ENCODE measurements at regions not wholly inside any gene's neighbourhood (a gene's known extent, or its start where the extent isn't known, plus 50 kb on each side); places are given as distances from the start of the nearest gene placed in this dataset.
"Not testable (repeated sequence)": the region's sequence is repeated elsewhere in the genome, so short reads cannot be mapped to it uniquely, and the experiment has no call there.

DNA sequence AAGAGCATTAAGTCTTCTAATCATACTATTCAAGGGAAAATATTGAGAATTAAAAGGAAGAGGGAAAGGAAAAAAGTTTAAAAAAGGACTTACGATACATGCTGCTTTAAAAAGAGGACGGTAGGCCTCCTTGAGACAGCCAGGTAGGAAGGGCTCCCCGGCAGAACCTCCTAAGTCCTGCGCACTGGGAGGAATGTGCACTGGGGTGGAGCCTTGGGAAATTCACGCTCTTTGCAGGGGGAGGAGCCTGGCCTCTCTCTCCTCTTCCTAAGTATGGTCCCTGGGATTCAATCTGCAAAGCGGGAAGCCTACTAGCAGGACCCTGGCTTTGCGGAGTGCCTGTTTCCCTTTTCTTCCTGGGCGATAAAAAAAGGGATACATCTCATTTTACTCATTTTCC lies 553.0 kb downstream of the RPS29 start:
- Histone ChIP-seq H3K36me3 (no peaks in the 10 kb centered on the region), H3K27me3 (replicated peaks; ENCODE audit: insufficient read depth) (no peaks in the 10 kb centered on the region), H3K4me1 (ENCODE audit: control insufficient read depth in 1 of 2, low read depth in 2 of 2) (no peaks in the 10 kb centered on the region), H3K4me3 (no peak overlapping the region), H3K27ac (no peak overlapping the region), H3K9me3 (no peaks in the 10 kb centered on the region)
- TF ChIP-seq, protein P1, sequence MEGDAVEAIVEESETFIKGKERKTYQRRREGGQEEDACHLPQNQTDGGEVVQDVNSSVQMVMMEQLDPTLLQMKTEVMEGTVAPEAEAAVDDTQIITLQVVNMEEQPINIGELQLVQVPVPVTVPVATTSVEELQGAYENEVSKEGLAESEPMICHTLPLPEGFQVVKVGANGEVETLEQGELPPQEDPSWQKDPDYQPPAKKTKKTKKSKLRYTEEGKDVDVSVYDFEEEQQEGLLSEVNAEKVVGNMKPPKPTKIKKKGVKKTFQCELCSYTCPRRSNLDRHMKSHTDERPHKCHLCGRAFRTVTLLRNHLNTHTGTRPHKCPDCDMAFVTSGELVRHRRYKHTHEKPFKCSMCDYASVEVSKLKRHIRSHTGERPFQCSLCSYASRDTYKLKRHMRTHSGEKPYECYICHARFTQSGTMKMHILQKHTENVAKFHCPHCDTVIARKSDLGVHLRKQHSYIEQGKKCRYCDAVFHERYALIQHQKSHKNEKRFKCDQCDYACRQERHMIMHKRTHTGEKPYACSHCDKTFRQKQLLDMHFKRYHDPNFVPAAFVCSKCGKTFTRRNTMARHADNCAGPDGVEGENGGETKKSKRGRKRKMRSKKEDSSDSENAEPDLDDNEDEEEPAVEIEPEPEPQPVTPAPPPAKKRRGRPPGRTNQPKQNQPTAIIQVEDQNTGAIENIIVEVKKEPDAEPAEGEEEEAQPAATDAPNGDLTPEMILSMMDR (IDR thresholded peaks at IDR 0.05), result no peak
- DNase-seq (ENCODE audit: low spot score) (no peak), ATAC-seq (ENCODE audit: insufficient number of reproducible peaks, low FRiP score, low read depth) (no peak)

DNA sequence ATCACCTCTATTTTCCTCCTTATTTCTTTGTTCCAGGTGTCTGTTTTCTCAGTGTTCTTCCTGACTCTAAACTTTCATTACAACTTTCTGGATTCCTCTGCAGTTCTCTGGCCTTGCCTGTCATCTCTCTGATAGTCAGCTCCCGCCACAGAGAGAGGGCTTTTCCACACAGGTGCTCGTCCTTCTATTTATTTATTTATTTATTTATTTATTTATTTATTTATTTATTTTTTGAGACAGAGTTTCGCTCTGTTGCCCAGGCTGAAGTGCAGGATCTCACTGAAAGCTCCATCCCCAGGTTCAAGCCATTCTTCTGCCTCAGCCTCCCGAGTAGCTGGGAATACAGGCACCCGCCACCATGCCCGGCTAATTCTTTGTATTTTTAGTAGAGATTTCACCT lies 554.5 kb downstream of the RPS29 start:
- H3K4me1 ChIP-seq (ENCODE audit: control insufficient read depth in 1 of 2, low read depth in 2 of 2); DNase-seq (ENCODE audit: low spot score); H3K4me3 ChIP-seq; H3K27ac ChIP-seq; H3K27me3 ChIP-seq (replicated peaks; ENCODE audit: insufficient read depth); H3K36me3 ChIP-seq; H3K9me3 ChIP-seq; ATAC-seq (ENCODE audit: insufficient number of reproducible peaks, low FRiP score, low read depth): not testable (repeated sequence)

DNA sequence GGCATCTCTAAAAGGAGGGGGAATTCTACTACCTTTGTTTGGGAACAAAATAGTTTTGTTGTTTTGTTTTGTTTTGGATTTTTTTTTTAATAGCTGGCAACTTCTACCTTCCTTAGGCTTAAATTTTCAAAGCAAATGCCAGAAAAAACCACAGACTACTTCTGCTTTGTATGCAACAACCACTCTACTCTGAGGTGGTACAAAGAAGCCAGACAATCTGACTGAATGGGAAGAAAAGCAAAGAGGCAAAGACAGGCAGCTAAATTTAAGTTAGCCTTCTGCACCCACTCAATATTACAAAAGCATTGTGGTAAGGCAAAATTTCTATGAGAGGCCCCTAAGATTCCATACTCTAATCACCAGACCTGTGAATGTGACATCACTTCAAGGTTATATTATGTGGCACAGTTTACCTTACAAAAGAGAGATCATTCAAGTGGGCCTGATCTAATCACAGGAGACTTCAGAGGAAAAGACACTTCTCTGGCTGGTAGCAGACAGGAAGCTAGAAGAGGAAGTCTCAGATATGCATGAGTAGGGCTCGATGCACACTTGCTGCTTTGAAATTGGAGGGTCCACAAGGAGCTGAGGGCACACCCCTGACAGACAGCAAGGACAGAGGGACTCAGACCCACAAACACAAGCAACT lies 566.6 kb downstream of the RPS29 start:
- no peaks in the 10 kb centered on the region for H3K27me3 ChIP-seq (replicated peaks; ENCODE audit: insufficient read depth)
- no peak overlapping the region for H3K4me3 ChIP-seq
- H3K9me3 ChIP-seq, result no peaks in the 10 kb centered on the region
- TF ChIP-seq, protein P1 (IDR thresholded peaks at IDR 0.05), result no peak
- no peaks in the 10 kb centered on the region for H3K36me3 ChIP-seq
- no peak for DNase-seq (ENCODE audit: low spot score)
- H3K4me1 ChIP-seq (ENCODE audit: control insufficient read depth in 1 of 2, low read depth in 2 of 2), result no peaks in the 10 kb centered on the region
- ATAC-seq (ENCODE audit: insufficient number of reproducible peaks, low FRiP score, low read depth), result no peak
- H3K27ac ChIP-seq, result no peak overlapping the region

DNA sequence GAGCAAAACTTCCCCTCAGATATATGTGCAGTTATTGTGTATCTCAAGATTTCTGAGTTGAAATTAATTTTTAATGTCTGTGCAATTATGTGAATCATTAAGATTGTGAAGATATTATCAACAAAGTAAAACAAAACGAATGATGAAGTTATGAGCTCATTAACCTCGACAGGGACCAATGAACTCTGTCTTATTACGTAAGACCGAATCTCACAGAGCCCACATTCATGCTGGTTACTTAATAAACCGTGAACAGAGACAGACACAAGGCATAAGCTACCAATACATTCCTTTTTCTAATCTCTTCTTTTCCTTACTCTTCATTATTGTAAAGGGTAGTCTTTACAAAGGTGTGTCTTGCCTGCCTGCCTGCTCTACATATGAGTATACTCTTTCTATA lies 568.7 kb downstream of the RPS29 start:
- Histone ChIP-seq H3K36me3 (no peaks in the 10 kb centered on the region), H3K4me3 (no peak overlapping the region), H3K27ac (no peak overlapping the region), H3K27me3 (replicated peaks; ENCODE audit: insufficient read depth) (no peaks in the 10 kb centered on the region), H3K4me1 (ENCODE audit: control insufficient read depth in 1 of 2, low read depth in 2 of 2) (no peaks in the 10 kb centered on the region), H3K9me3 (no peaks in the 10 kb centered on the region)
- no peak for ATAC-seq (ENCODE audit: insufficient number of reproducible peaks, low FRiP score, low read depth)
- TF ChIP-seq, protein P1 (IDR thresholded peaks at IDR 0.05), result no peak
- DNase-seq (ENCODE audit: low spot score), result no peak

DNA sequence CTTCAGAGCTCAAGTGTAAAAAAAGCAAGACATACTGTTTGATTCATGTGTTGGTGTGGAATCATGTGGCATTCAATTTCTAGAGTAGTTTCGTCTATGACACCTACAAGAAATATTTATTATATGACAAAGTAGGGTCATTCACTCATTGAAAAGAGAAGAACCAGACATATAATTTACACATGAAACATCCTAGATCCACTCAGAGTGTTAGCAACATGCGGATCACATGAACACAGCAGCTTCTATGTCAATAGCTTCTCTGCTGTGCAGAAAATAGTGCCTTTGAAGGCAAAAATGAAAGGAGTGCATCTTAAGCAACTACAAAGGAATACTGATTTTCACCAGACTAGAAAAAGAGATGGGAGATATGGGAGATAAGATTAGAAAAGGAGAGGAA lies 569.8 kb downstream of the RPS29 start:
- Histone ChIP-seq H3K27ac (no peak overlapping the region), H3K4me1 (ENCODE audit: control insufficient read depth in 1 of 2, low read depth in 2 of 2) (no peaks in the 10 kb centered on the region), H3K36me3 (no peaks in the 10 kb centered on the region), H3K4me3 (no peak overlapping the region), H3K27me3 (replicated peaks; ENCODE audit: insufficient read depth) (no peaks in the 10 kb centered on the region), H3K9me3 (no peaks in the 10 kb centered on the region)
- ATAC-seq (ENCODE audit: insufficient number of reproducible peaks, low FRiP score, low read depth) (no peak), DNase-seq (ENCODE audit: low spot score) (no peak)
- TF ChIP-seq, protein P1 (IDR thresholded peaks at IDR 0.05), result no peak

DNA sequence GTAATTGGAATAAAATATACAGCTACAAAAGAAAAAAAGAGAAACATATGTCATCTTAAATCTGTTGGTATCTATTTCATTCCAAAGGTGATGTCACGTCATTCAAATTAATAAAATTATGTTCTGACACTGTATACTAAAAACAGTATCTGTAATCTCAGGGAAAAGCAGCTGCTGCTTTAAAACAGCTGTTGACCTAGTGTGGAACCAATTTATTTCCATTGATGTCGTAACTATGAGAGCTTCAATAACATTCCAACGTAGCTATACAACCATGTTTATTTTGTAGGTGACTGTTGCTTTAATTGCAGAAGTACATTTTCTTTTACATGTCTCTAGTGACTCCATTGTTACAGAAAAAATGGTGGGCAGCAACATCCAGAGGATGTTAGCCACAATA lies 571.7 kb downstream of the RPS29 start:
- no peaks in the 10 kb centered on the region for H3K36me3 ChIP-seq
- H3K4me3 ChIP-seq, result no peak overlapping the region
- H3K9me3 ChIP-seq, result no peaks in the 10 kb centered on the region
- no peaks in the 10 kb centered on the region for H3K4me1 ChIP-seq (ENCODE audit: control insufficient read depth in 1 of 2, low read depth in 2 of 2)
- TF ChIP-seq, protein P1 (IDR thresholded peaks at IDR 0.05), result no peak
- H3K27me3 ChIP-seq (replicated peaks; ENCODE audit: insufficient read depth), result no peaks in the 10 kb centered on the region
- H3K27ac ChIP-seq, result no peak overlapping the region
- ATAC-seq (ENCODE audit: insufficient number of reproducible peaks, low FRiP score, low read depth) (no peak), DNase-seq (ENCODE audit: low spot score) (no peak)
